Neuron (in vitro differentiated cells): ENCODE measurements at regions not wholly inside any gene's neighbourhood (a gene's known extent, or its start where the extent isn't known, plus 50 kb on each side); places are given as distances from the start of the nearest gene placed in this dataset.
"Not testable (repeated sequence)": the region's sequence is repeated elsewhere in the genome, so short reads cannot be mapped to it uniquely, and the experiment has no call there.

Source experiments
- H2AFZ ChIP-seq: one replicate; pipeline ENCODE4 v1.6.1; 2013; ENCODE audit warnings: low read depth, mild to moderate bottlenecking, inconsistent platforms, low read length, moderate library complexity
- H3K27me3 ChIP-seq: one replicate; pipeline ENCODE4 v1.6.1; 2013; ENCODE audit warnings: low read length; ENCODE audit not compliant: insufficient read depth
- H3K36me3 ChIP-seq: one replicate; pipeline ENCODE4 v1.6.1; 2013; ENCODE audit warnings: low read length; ENCODE audit not compliant: insufficient read depth
- H3K4me1 ChIP-seq: one replicate; pipeline ENCODE4 v1.6.1; 2013; ENCODE audit warnings: low read length; ENCODE audit not compliant: insufficient read depth
- H3K4me3 ChIP-seq: 2 replicates; pipeline ENCODE4 v1.5.1; 2013; ENCODE audit warnings: mild to moderate bottlenecking, low read length, moderate library complexity
- H3K9me3 ChIP-seq: one replicate; pipeline ENCODE4 v1.6.1; 2013; ENCODE audit warnings: low read length

GRCh38 chr2:138424436-138425140 lies 77.0 kb upstream of the SPOPL start:
- Histone ChIP-seq H3K9me3 (no peaks in the 10 kb centered on the region), H3K27me3 (no peaks in the 10 kb centered on the region), H2AFZ (no peak overlapping the region), H3K4me3 (no peak overlapping the region), H3K36me3 (no peaks in the 10 kb centered on the region), H3K4me1 (peaks cover 6% of the 10 kb centered on the region)

- not testable (repeated sequence) for H2AFZ ChIP-seq, H3K9me3 ChIP-seq, H3K4me1 ChIP-seq, H3K27me3 ChIP-seq, H3K36me3 ChIP-seq, H3K4me3 ChIP-seq
These were observed 75.5 kb upstream of the SPOPL start for GRCh38 chr2:138426116-138426515.

- Histone ChIP-seq H3K9me3 (no peaks in the 10 kb centered on the region), H3K27me3 (no peaks in the 10 kb centered on the region), H2AFZ (no peak overlapping the region), H3K4me3 (no peak overlapping the region), H3K4me1 (peaks cover 3% of the 10 kb centered on the region), H3K36me3 (no peaks in the 10 kb centered on the region)
These were observed 72.7 kb upstream of the SPOPL start for GRCh38 chr2:138428710-138429440.

- Histone ChIP-seq H3K27me3 (no peaks in the 10 kb centered on the region), H2AFZ (no peak overlapping the region), H3K4me3 (no peak overlapping the region), H3K9me3 (no peaks in the 10 kb centered on the region), H3K4me1 (peaks cover 3% of the 10 kb centered on the region), H3K36me3 (no peaks in the 10 kb centered on the region)
These were observed 71.4 kb upstream of the SPOPL start for GRCh38 chr2:138430181-138430580.

GRCh38 chr2:138432971-138433370 lies 68.6 kb upstream of the SPOPL start:
- Histone ChIP-seq H3K4me3 (no peak overlapping the region), H3K4me1 (peaks cover 3% of the 10 kb centered on the region), H2AFZ (no peak overlapping the region), H3K9me3 (no peaks in the 10 kb centered on the region), H3K27me3 (no peaks in the 10 kb centered on the region), H3K36me3 (no peaks in the 10 kb centered on the region)

- peaks cover 3% of the 10 kb centered on the region for H3K4me1 ChIP-seq
- H3K9me3 ChIP-seq, result no peaks in the 10 kb centered on the region
- no peaks in the 10 kb centered on the region for H3K36me3 ChIP-seq
- H2AFZ ChIP-seq, result no peak overlapping the region
- H3K4me3 ChIP-seq, result no peak overlapping the region
- no peaks in the 10 kb centered on the region for H3K27me3 ChIP-seq
These were observed 67.3 kb upstream of the SPOPL start for GRCh38 chr2:138433995-138434951.

GRCh38 chr2:138435701-138436100 lies 65.9 kb upstream of the SPOPL start:
- Histone ChIP-seq H3K9me3 (no peaks in the 10 kb centered on the region), H2AFZ (no peak overlapping the region), H3K4me1 (peaks cover 3% of the 10 kb centered on the region), H3K27me3 (no peaks in the 10 kb centered on the region), H3K36me3 (no peaks in the 10 kb centered on the region), H3K4me3 (no peak overlapping the region)

- Histone ChIP-seq H3K27me3 (no peaks in the 10 kb centered on the region), H2AFZ (no peak overlapping the region), H3K36me3 (no peaks in the 10 kb centered on the region), H3K4me3 (no peak overlapping the region), H3K9me3 (no peaks in the 10 kb centered on the region), H3K4me1 (no peaks in the 10 kb centered on the region)
These were observed 61.8 kb upstream of the SPOPL start for GRCh38 chr2:138439733-138440132.

- Histone ChIP-seq H3K4me1 (no peaks in the 10 kb centered on the region), H3K36me3 (no peaks in the 10 kb centered on the region), H2AFZ (no peak overlapping the region), H3K9me3 (no peaks in the 10 kb centered on the region), H3K27me3 (no peaks in the 10 kb centered on the region), H3K4me3 (no peak overlapping the region)
These were observed 60.8 kb upstream of the SPOPL start for GRCh38 chr2:138440759-138441158.

- Histone ChIP-seq H3K4me1 (no peaks in the 10 kb centered on the region), H2AFZ (no peak overlapping the region), H3K36me3 (no peaks in the 10 kb centered on the region), H3K9me3 (no peaks in the 10 kb centered on the region), H3K4me3 (no peak overlapping the region), H3K27me3 (no peaks in the 10 kb centered on the region)
These were observed 59.7 kb upstream of the SPOPL start for GRCh38 chr2:138441916-138442315.

GRCh38 chr2:138444411-138444810 lies 57.2 kb upstream of the SPOPL start:
- no peaks in the 10 kb centered on the region for H3K9me3 ChIP-seq
- H3K36me3 ChIP-seq, result no peaks in the 10 kb centered on the region
- no peak overlapping the region for H2AFZ ChIP-seq
- H3K27me3 ChIP-seq, result no peaks in the 10 kb centered on the region
- H3K4me1 ChIP-seq, result peaks cover 6% of the 10 kb centered on the region
- H3K4me3 ChIP-seq, result no peak overlapping the region

- Histone ChIP-seq H2AFZ (no peak overlapping the region), H3K9me3 (no peaks in the 10 kb centered on the region), H3K36me3 (no peaks in the 10 kb centered on the region), H3K4me1 (peaks cover 6% of the 10 kb centered on the region), H3K27me3 (no peaks in the 10 kb centered on the region), H3K4me3 (no peak overlapping the region)
These were observed 56.3 kb upstream of the SPOPL start for GRCh38 chr2:138445227-138445626.

- Histone ChIP-seq H3K27me3 (no peaks in the 10 kb centered on the region), H3K4me1 (peaks cover 6% of the 10 kb centered on the region), H3K36me3 (no peaks in the 10 kb centered on the region), H3K9me3 (no peaks in the 10 kb centered on the region), H2AFZ (no peak overlapping the region), H3K4me3 (no peak overlapping the region)
These were observed 55.5 kb upstream of the SPOPL start for GRCh38 chr2:138446043-138446442.
